BJ (cell line): ENCODE measurements at regions not wholly inside any gene's neighbourhood (a gene's known extent, or its start where the extent isn't known, plus 50 kb on each side); places are given as distances from the start of the nearest gene placed in this dataset.
"Not testable (repeated sequence)": the region's sequence is repeated elsewhere in the genome, so short reads cannot be mapped to it uniquely, and the experiment has no call there.

Experiments
- CTCF ChIA-PET: fragments of 350-600 bp; formaldehyde crosslinking; extraction: SDS; loops from one replicate; lab custom pipeline; 2021; ENCODE audit warnings: antibody characterized with exemption, inconsistent platforms; lab: Yijun Ruan, JAX
- POLR2A ChIA-PET: fragments of 300-600 bp; sonication (Branson Sonifier 250); formaldehyde crosslinking; extraction: SDS; loops from one replicate; lab custom pipeline; 2021; ENCODE audit warnings: antibody characterized with exemption; lab: Charles Lee
- DNase-seq: peaks from one replicate; pipeline ENCODE4 v3.0.0-alpha.2; 2011; ENCODE audit warnings: low read depth
- H3K27me3 ChIP-seq: 2 replicates; pipeline ENCODE4 v1.6.0; 2011; ENCODE audit warnings: low read length; ENCODE audit not compliant: control insufficient read depth, insufficient read depth
- H3K36me3 ChIP-seq: 2 replicates; pipeline ENCODE4 v1.5.1; 2011; ENCODE audit warnings: low read length; ENCODE audit not compliant: control insufficient read depth, insufficient read depth
- H3K4me3 ChIP-seq: 2 replicates; pipeline ENCODE4 v1.5.1; 2011; ENCODE audit warnings: low read depth, mild to moderate bottlenecking, control low read depth, low read length
- TF ChIP-seq, protein P1 (sequence below): IDR thresholded peaks from 2 replicates; pipeline ENCODE4 v1.5.1; 2011; ENCODE audit warnings: low read depth, mild to moderate bottlenecking, control low read depth, inconsistent platforms, low read length, moderate library complexity; ENCODE audit not compliant: insufficient read depth

DNA sequence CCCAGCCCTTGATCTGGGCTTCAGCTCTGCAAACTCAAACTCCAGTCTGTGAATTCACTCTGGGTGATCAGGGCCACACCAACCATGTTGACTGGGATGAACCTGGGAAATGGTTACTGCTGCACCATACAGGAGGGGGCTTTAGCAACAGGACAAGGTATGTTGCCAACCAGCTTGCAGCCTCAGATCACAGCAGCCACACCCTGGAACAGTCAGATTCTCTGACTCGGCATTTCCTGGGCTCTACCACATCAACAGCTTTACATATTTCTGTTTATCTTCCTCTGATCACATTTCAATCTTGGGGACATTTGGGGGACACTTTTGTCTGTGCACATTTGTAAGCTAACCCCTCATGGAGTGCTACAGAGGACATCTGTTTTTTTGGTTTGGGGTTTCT is 267.0 kb upstream of the NCAM1 start:
- ChIA-PET POLR2A (no interaction called here), CTCF (no interaction called here)
- Histone ChIP-seq H3K4me3 (no peak overlapping the region), H3K36me3 (no peaks in the 10 kb centered on the region), H3K27me3 (no peaks in the 10 kb centered on the region)
- TF ChIP-seq, protein P1, sequence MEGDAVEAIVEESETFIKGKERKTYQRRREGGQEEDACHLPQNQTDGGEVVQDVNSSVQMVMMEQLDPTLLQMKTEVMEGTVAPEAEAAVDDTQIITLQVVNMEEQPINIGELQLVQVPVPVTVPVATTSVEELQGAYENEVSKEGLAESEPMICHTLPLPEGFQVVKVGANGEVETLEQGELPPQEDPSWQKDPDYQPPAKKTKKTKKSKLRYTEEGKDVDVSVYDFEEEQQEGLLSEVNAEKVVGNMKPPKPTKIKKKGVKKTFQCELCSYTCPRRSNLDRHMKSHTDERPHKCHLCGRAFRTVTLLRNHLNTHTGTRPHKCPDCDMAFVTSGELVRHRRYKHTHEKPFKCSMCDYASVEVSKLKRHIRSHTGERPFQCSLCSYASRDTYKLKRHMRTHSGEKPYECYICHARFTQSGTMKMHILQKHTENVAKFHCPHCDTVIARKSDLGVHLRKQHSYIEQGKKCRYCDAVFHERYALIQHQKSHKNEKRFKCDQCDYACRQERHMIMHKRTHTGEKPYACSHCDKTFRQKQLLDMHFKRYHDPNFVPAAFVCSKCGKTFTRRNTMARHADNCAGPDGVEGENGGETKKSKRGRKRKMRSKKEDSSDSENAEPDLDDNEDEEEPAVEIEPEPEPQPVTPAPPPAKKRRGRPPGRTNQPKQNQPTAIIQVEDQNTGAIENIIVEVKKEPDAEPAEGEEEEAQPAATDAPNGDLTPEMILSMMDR, result no peak
- DNase-seq, result no peak

DNA sequence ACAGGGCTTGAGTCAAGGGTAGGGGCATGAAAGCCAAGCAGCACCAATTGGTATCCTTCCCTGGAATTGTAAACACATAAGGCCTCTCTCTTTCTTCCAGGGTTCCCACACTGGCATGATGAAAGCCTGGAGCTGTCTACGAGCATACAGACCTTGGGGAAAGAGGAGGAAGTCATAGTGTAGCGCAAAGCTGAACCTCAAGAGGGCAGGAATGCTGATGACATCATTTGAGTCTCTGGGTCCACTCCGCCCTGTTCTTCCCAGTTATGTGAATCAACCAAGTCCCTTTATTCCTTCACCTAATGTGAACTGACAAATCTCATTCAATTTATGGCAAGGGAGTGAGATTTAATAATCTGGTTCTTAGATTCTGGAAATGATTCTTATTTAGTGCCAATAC is 266.4 kb upstream of the NCAM1 start:
- H3K36me3 ChIP-seq, result no peaks in the 10 kb centered on the region
- CTCF ChIA-PET, result no interaction called here
- H3K27me3 ChIP-seq, result no peaks in the 10 kb centered on the region
- no peak overlapping the region for H3K4me3 ChIP-seq
- TF ChIP-seq, protein P1, result no peak
- POLR2A ChIA-PET, result no interaction called here
- no peak for DNase-seq

DNA sequence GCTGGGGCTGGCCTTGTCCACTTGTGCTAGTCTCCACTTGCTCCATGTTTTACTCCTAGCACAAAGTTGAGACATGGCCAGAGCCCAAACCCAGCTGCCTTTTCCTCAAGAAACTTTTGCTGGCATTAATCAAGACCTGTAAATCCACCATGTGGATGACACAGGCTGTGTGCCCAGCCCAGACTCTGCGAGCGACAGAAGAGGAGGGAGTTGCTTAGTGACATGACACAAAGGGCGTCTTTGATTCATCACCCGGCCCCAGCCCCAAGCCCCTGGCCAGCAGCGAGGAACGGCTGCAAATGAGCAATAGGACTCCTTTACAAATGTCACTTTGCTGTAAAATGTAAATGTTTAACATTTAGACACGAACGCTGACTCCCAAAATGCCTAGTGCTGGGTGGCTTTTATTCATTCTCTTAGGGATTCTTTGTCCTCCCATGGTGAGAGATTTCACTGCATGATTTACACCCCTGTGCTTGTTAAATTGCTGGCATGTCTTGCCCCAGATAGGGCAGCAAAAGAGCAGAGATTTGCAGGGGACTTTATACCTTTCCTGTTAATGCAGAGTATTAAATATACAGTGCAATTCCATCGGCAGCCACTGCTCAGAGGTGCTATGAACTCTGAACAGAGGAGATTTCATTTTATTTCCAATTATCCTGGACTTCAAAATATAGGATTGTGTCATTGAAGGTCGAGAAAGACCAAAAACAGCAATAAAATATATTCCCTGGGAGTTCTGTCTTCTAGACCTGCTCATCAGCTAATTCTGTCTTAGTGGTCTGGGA is 263.6 kb upstream of the NCAM1 start:
- DNase-seq, result no peak
- TF ChIP-seq, protein P1, result 0 out of 2 replicates have a peak, but pooled peaks have one; percentile 4
- Histone ChIP-seq H3K36me3 (no peaks in the 10 kb centered on the region), H3K27me3 (no peaks in the 10 kb centered on the region), H3K4me3 (no peak overlapping the region)
- ChIA-PET CTCF (no interaction called here), POLR2A (no interaction called here)

DNA sequence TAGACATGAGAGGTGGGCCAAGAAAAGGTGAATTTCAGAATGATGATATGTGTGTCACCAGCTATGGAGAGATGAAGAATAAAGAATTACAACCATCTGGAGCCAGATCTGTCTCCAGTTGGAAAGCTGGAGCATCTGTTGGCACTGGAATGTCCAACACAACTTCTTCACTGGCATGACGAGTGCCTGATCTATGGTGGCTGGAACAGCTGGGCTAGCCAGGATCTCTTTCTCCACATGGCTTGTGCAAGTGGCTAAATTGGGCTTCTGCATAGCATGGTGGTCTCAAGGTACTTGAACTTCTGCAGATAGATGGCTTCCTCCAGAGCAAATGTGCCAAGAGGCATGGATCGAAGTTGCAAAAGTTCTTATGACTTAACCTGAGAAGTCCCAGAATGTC is 256.1 kb upstream of the NCAM1 start:
- Histone ChIP-seq H3K4me3 (no peak overlapping the region), H3K36me3 (no peaks in the 10 kb centered on the region), H3K27me3 (no peaks in the 10 kb centered on the region)
- ChIA-PET CTCF (no interaction called here), POLR2A (no interaction called here)
- no peak for DNase-seq
- TF ChIP-seq, protein P1, result no peak

DNA sequence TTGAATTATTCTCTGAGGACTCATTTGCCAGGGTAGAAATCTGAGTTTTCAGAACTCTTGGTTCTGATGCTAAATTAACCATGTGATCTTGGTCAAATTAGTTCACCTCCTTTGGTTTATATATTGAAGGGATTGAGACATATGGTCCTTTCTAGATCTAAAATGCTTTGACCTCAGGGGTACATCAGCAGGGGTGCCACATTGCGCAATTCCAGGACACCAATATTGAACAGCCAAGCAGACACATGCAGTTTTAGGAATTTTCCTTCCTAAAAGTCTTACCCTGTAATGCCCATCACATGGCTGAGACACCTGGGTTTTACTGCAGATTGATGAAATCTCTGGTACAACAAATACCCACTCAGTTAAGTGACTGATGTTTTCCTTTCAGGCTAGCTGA is 254.4 kb upstream of the NCAM1 start:
- ChIA-PET POLR2A (no interaction called here), CTCF (no interaction called here)
- H3K36me3 ChIP-seq, result no peaks in the 10 kb centered on the region
- TF ChIP-seq, protein P1, result no peak
- no peak for DNase-seq
- H3K27me3 ChIP-seq, result no peaks in the 10 kb centered on the region
- H3K4me3 ChIP-seq, result no peak overlapping the region

DNA sequence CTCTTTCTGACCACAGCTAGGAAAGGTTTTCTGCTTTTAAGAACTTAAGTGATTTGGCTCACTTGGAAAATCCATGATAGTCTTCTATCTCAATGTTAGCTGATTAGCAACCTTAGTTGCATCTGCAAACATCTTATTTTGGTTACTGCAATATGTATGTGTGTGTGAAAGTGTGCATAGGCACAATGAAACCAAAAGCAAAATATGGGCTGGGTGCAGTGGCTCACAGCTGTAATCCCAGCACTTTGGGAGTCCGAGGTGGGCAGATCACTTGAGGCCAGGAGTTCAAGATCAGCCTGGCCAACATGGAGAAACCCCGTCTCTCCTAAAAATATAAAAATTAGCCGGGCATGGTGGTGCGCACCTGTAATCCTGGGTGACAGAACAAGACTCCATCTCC is 246.9 kb upstream of the NCAM1 start:
- CTCF ChIA-PET, H3K27me3 ChIP-seq, DNase-seq, H3K4me3 ChIP-seq, H3K36me3 ChIP-seq, POLR2A ChIA-PET: not testable (repeated sequence)
